ENCODE measurements at regions not wholly inside any gene's neighbourhood (a gene's known extent, or its start where the extent isn't known, plus 50 kb on each side); places are given as distances from the start of the nearest gene placed in this dataset.
"Not testable (repeated sequence)": the region's sequence is repeated elsewhere in the genome, so short reads cannot be mapped to it uniquely, and the experiment has no call there.

- Mint-ChIP-seq H3K4me3 (ENCODE audit: unreplicated experiment) (no peak overlapping the region), H3K9me3 (ENCODE audit: unreplicated experiment) (no peaks in the 10 kb centered on the region), H3K36me3 (ENCODE audit: insufficient read depth, unreplicated experiment) (no peaks in the 10 kb centered on the region), H3K27me3 (ENCODE audit: insufficient read depth, unreplicated experiment) (peaks cover 82% of the 10 kb centered on the region), H3K27ac (ENCODE audit: low read depth, unreplicated experiment) (no peak overlapping the region), H3K4me1 (ENCODE audit: insufficient read depth, unreplicated experiment) (no peaks in the 10 kb centered on the region)
- DNase-seq (ENCODE audit: unreplicated experiment) = no peak
- TF ChIP-seq CTCF (IDR thresholded peaks at IDR 0.05; ENCODE audit: unreplicated experiment) = no peak
- CTCF ChIA-PET = no interaction called here
- intact Hi-C loops (cut with micrococcal nuclease) = loop anchor here (10.0 kb wide), 1 partner anchor 396 kb away; no protein-coding TSS in a partner anchor
- BruUV-seq (replicated peaks) = no TSS peak
- POLR2A ChIA-PET = no interaction called here
These were observed 150.7 kb upstream of the MB21D2 start for GRCh38 chr3:193068365-193068764.

GRCh38 chr3:193069732-193070131 is 152.1 kb upstream of the MB21D2 start:
- intact Hi-C loops (cut with micrococcal nuclease) = loop anchor here (10.0 kb wide), 1 partner anchor 395 kb away; no protein-coding TSS in a partner anchor
- H3K27me3 Mint-ChIP-seq (ENCODE audit: insufficient read depth, unreplicated experiment) = peaks cover 86% of the 10 kb centered on the region
- POLR2A ChIA-PET; H3K9me3 Mint-ChIP-seq (ENCODE audit: unreplicated experiment); DNase-seq (ENCODE audit: unreplicated experiment); H3K36me3 Mint-ChIP-seq (ENCODE audit: insufficient read depth, unreplicated experiment); BruUV-seq (replicated peaks); H3K27ac Mint-ChIP-seq (ENCODE audit: low read depth, unreplicated experiment); H3K4me3 Mint-ChIP-seq (ENCODE audit: unreplicated experiment); H3K4me1 Mint-ChIP-seq (ENCODE audit: insufficient read depth, unreplicated experiment); CTCF ChIA-PET: not testable (repeated sequence)

- Mint-ChIP-seq H3K27ac (ENCODE audit: low read depth, unreplicated experiment) (no peak overlapping the region), H3K4me3 (ENCODE audit: unreplicated experiment) (no peak overlapping the region), H3K4me1 (ENCODE audit: insufficient read depth, unreplicated experiment) (no peaks in the 10 kb centered on the region), H3K36me3 (ENCODE audit: insufficient read depth, unreplicated experiment) (no peaks in the 10 kb centered on the region), H3K27me3 (ENCODE audit: insufficient read depth, unreplicated experiment) (peaks cover 39% of the 10 kb centered on the region), H3K9me3 (ENCODE audit: unreplicated experiment) (peaks cover 8% of the 10 kb centered on the region)
- BruUV-seq (replicated peaks) = no TSS peak
- no peak for TF ChIP-seq CTCF (IDR thresholded peaks at IDR 0.05; ENCODE audit: unreplicated experiment)
- CTCF ChIA-PET = interaction anchor here (0.6 to 1.1 kb wide), 4 partner anchors 24 to 66 kb away, joined by 3 read pairs; no protein-coding TSS in a partner anchor
- no peak for DNase-seq (ENCODE audit: unreplicated experiment)
- intact Hi-C loops (cut with micrococcal nuclease) = loop anchor here (5.0 kb wide), 1 partner anchor 43 kb away; no protein-coding TSS in a partner anchor
- POLR2A ChIA-PET = interaction anchor here (0.6 kb wide), 1 partner anchor 489 kb away, joined by 3 read pairs; no protein-coding TSS in a partner anchor
These were observed 161.5 kb upstream of the MB21D2 start for GRCh38 chr3:193078996-193079753.

GRCh38 chr3:193080821-193081365 is 160.1 kb upstream of the PLAAT1 start:
- ChIA-PET POLR2A (interaction anchor here (0.6 kb wide), 1 partner anchor 171 kb away, joined by 3 read pairs; no protein-coding TSS in a partner anchor), CTCF (interaction anchor here (0.6 kb wide), 1 partner anchor 164 kb away, joined by 4 read pairs; no protein-coding TSS in a partner anchor)
- no peaks in the 10 kb centered on the region for H3K36me3 Mint-ChIP-seq (ENCODE audit: insufficient read depth, unreplicated experiment)
- peaks cover 8% of the 10 kb centered on the region for H3K9me3 Mint-ChIP-seq (ENCODE audit: unreplicated experiment)
- no TSS peak for BruUV-seq (replicated peaks)
- no peak overlapping the region for H3K27ac Mint-ChIP-seq (ENCODE audit: low read depth, unreplicated experiment)
- TF ChIP-seq CTCF (IDR thresholded peaks at IDR 0.05; ENCODE audit: unreplicated experiment) = no peak
- intact Hi-C loops (cut with micrococcal nuclease) = no loop called here
- no peak for DNase-seq (ENCODE audit: unreplicated experiment)
- no peak overlapping the region for H3K4me3 Mint-ChIP-seq (ENCODE audit: unreplicated experiment)
- peaks cover 36% of the 10 kb centered on the region for H3K27me3 Mint-ChIP-seq (ENCODE audit: insufficient read depth, unreplicated experiment)
- H3K4me1 Mint-ChIP-seq (ENCODE audit: insufficient read depth, unreplicated experiment) = no peaks in the 10 kb centered on the region
